ENCODE measurements at regions not wholly inside any gene's neighbourhood (a gene's known extent, or its start where the extent isn't known, plus 50 kb on each side); places are given as distances from the start of the nearest gene placed in this dataset.

DNA sequence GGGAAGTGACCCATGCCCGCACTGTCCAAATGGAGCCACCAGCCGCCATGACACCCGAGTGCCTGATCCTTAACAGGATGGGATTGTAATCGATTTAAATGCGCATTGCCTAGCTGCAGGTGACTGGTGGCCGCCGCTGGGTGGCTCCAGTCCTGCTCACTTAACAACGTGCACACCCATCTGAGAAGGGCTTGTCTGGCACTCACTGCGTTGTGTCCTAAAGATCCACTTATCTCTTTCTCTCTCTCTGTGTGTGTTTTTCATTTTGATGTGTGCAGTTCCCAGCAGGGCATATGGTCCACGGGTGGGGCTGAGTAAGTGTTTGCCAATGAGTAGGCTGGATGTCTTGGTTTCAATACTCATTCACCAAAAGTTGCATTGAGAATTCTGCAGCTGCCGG lies 80.6 kb downstream of the IRF8 start:
- no peaks in the 10 kb centered on the region for H3K4me1 ChIP-seq
- TF ChIP-seq CTCF (IDR thresholded peaks at IDR 0.05) (peak in 1 of 4 experiments; percentile 11), POLR2A (IDR thresholded peaks at IDR 0.05) (no peak), POLR2AphosphoS5 (IDR thresholded peaks at IDR 0.05) (no peak), EP300 (IDR thresholded peaks at IDR 0.05) (no peak)
- no peaks in the 10 kb centered on the region for H3K9me3 ChIP-seq
- H3K27ac ChIP-seq, result no peak overlapping the region
- H3K36me3 ChIP-seq, result no peaks in the 10 kb centered on the region
- intact Hi-C loops (cut with DNase I), result no loop called here
- no peak for DNase-seq
- no peak overlapping the region for H3K4me3 ChIP-seq
- WGBS, 2 donors, result 21 to 71% methylated on average over 11 of the region's 11 CpGs
- H3K27me3 ChIP-seq, result peaks cover 0 to 38% (median 0%) of the 10 kb centered on the region in 3 donors

DNA sequence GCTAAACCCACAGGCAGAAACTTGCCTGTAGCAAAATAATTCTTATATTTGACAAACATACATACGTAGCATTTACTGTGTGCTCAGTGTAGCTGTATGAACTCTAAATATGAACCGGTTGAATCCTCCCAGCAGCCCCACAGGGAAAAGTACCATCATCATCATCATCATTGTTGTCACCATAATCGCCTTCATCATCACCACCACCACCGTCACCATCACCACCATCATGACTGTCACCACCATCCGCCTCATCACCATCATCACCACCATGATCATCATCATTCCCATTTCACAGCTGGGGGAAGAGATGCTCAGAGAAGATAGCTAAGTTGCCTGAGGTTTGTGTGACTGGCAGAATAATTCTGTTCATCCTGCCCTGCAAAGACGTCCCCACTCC lies 81.7 kb downstream of the IRF8 start:
- DNase-seq, result no peak
- no peaks in the 10 kb centered on the region for H3K4me1 ChIP-seq
- H3K27me3 ChIP-seq, result peaks cover 0 to 43% (median 0%) of the 10 kb centered on the region in 3 donors
- intact Hi-C loops (cut with DNase I), result no loop called here
- 95 to 97% methylated on average over 6 of the region's 6 CpGs for WGBS, 2 donors
- H3K9me3 ChIP-seq, result no peaks in the 10 kb centered on the region
- H3K4me3 ChIP-seq, result no peak overlapping the region
- no peak overlapping the region for H3K27ac ChIP-seq
- no peak for TF ChIP-seq POLR2AphosphoS5 (IDR thresholded peaks at IDR 0.05)
- H3K36me3 ChIP-seq, result no peaks in the 10 kb centered on the region

- no peak for TF ChIP-seq POLR2A (IDR thresholded peaks at IDR 0.05)
- no peak for TF ChIP-seq EP300 (IDR thresholded peaks at IDR 0.05)
- TF ChIP-seq POLR2AphosphoS5 (IDR thresholded peaks at IDR 0.05), result no peak
Measured at GRCh38 chr16:85981826-85982562, 83.0 kb downstream of the IRF8 start.

GRCh38 chr16:85982563-85982939 lies 83.6 kb downstream of the IRF8 start:
- no peaks in the 10 kb centered on the region for H3K36me3 ChIP-seq
- H3K27me3 ChIP-seq, result peaks cover 0 to 43% (median 0%) of the 10 kb centered on the region in 3 donors
- no peak overlapping the region for H3K27ac ChIP-seq
- no peaks in the 10 kb centered on the region for H3K9me3 ChIP-seq
- H3K4me3 ChIP-seq, result no peak overlapping the region
- peaks cover 0 to 6% (median 2%) of the 10 kb centered on the region in 4 donors for H3K4me1 ChIP-seq
- intact Hi-C loops (cut with DNase I), result no loop called here
- TF ChIP-seq CTCF (IDR thresholded peaks at IDR 0.05) (no peak), EP300 (IDR thresholded peaks at IDR 0.05) (no peak), POLR2AphosphoS5 (IDR thresholded peaks at IDR 0.05) (no peak), POLR2A (IDR thresholded peaks at IDR 0.05) (no peak)
- 56 to 77% methylated on average over 23 of the region's 23 CpGs for WGBS, 2 donors
- peak; percentile 73 for DNase-seq

More at GRCh38 chr16:85981826-85982562, 83.0 kb downstream of the IRF8 start:
- intact Hi-C loops (cut with DNase I), result no loop called here
- WGBS, 2 donors, result 78 to 90% methylated on average over 16 of the region's 16 CpGs
- DNase-seq, result peak; percentile 36
- Histone ChIP-seq H3K27ac (no peak overlapping the region), H3K4me3 (no peak overlapping the region), H3K36me3 (no peaks in the 10 kb centered on the region), H3K27me3 (peaks cover 0 to 43% (median 0%) of the 10 kb centered on the region in 3 donors), H3K9me3 (no peaks in the 10 kb centered on the region), H3K4me1 (peaks cover 0 to 4% (median under 1%) of the 10 kb centered on the region in 4 donors)

DNA sequence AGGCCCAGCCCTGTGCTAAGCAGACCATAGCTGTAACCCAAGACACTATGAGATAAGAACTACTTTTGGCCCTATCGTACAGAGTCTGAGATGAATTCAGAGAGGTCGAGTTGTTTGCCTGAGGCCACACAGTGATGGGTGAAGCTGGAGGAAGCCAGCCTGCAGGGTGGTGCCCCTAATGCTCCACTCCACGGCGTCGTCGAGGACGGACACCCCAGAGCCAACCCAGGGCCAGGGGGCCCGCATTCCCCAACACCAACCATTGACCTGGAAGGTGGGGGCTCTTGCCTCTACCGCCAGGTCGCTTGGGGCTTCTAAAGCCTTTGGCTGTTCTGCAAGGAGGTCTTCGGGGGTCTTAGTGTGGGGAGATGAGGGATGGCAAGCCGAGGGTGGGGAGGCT lies 84.1 kb downstream of the IRF8 start:
- peak; percentile 51 for DNase-seq
- WGBS, 2 donors, result 94 to 96% methylated on average over 12 of the region's 12 CpGs
- Histone ChIP-seq H3K4me3 (no peak overlapping the region), H3K27ac (no peak overlapping the region), H3K9me3 (no peaks in the 10 kb centered on the region), H3K4me1 (peaks cover 0 to 6% (median 2%) of the 10 kb centered on the region in 4 donors), H3K36me3 (no peaks in the 10 kb centered on the region), H3K27me3 (peaks cover 0 to 43% (median 0%) of the 10 kb centered on the region in 3 donors)
- TF ChIP-seq POLR2AphosphoS5 (IDR thresholded peaks at IDR 0.05) (no peak), EP300 (IDR thresholded peaks at IDR 0.05) (no peak), POLR2A (IDR thresholded peaks at IDR 0.05) (no peak), CTCF (IDR thresholded peaks at IDR 0.05) (no peak)
- intact Hi-C loops (cut with DNase I), result no loop called here

Measured in sigmoid colon (tissue), 6 donors.